NCI-H1092 treated with DMSO at 0.1 percent for 48 hours (cell line): ENCODE measurements at regions not wholly inside any gene's neighbourhood (a gene's known extent, or its start where the extent isn't known, plus 50 kb on each side); places are given as distances from the start of the nearest gene placed in this dataset.

Experiments used
- DNase-seq: peaks from one replicate; lab custom pipeline; 2025; lab: John Stamatoyannopoulos, UW

DNA sequence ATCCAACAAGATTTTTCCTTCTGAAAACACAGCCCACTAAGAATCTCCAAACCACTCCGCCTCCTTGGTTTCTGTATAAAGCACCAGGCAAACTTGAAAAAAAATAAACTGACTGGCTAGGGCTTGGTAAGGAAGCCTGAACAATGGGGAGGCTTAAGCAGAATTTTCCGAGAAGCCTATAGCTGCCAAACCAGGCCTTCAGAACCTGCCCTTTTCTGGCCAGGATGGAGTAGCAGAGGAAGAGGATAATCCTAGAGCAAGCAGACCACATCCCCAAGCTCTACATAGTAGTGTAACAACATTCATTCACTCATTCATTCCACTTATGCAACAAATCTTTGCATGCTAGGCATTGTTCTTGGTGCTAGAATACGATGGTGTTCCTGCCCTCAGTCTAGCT lies 529.6 kb upstream of the ZEB2 start:
- DNase-seq = no peak

DNA sequence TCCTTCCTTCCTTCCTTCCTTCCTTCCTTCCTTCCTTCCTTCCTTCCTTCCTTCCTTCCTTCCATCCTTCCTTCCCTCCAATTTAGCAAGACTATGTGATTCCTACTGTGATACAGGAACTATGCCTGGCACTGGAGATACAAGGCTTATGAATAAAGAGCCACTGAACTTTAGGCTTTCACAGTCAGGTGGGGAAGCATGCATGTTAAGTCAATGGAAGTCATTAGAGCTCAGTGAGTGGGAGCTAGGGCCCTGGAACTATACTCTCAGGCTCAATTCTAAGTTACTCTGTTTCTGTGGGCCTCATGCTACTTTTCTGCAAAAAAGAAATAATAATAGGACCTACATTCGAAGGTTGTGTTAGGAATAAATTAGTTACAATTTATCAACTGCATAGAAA lies 527.6 kb upstream of the ZEB2 start:
- DNase-seq = no peak

DNA sequence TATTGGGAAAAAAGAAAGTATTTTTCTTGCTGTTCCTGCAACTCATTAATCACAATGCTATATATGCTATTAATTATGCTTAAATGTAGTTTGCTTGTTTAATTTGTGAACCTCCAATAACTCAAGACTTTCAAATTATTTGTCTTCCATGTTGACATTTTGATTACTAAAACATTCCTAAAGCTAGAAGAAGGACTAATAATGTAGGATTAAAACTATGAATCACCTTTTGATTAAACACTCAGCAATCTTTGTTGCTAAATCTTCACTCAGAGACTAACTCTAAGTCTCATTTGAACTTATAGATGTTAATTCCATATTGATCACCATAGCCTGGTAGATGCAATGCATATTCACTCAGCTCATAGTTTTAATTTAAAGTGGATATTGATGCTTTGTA lies 524.6 kb upstream of the ZEB2 start:
- DNase-seq = no peak

DNA sequence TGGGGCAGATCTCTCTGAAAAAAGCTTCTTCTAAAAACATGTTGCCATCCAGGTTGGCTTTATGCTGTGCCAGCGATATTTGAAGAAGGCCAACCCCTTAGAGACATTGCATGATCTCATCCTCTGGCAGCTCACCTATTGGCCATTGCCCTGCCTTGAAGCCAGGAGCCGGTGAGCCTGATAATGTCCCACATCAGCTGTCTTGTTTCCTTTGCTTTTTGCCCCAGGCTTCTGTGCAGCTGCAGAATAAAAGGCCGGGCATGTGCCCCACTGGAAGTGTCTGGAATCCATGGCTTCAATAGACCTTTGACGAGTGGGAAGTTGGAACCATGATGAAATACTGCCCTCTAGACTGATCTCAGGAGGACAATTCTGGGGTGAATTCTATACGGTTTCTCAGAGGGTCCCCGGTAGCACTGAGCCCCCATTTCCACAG lies 523.5 kb upstream of the ZEB2 start:
- DNase-seq = no peak

DNA sequence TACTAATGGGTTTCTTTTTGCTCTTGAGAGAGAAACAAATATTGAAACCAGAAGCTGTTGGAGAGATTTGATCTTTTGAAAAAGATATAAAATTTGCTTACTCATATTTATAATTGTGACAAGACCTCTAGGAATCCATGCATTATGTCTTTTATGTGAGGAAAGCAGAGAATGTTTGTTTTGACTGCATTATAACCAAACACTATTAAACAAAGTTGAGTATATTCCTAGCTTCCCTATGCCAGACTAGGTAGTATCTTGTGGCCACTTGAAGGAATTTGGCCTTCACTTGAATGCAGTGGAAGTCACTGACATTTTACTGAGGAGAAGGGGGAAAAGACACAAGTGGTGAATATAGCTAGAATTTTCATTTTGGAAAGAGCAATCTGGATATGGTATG lies 521.8 kb upstream of the ZEB2 start:
- no peak for DNase-seq

DNA sequence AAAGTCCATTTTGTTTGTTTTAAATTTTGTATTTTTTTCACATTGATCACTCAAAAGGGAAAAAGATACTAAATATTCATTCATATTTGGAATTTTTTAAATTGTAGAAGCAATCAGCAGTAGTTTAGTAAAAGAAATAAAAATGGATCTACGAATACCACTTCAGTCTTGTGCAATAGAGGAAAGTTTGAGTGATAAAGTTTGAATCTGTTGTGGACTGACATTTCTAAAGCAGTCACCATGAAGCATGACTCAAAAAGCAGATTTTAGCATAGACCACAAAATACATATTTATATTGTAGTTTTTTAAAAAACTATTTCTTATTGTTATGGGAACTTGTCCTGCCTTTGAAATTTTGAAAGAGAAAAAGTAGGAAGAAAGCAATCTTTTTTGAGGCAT lies 520.5 kb upstream of the ZEB2 start:
- no peak for DNase-seq

DNA sequence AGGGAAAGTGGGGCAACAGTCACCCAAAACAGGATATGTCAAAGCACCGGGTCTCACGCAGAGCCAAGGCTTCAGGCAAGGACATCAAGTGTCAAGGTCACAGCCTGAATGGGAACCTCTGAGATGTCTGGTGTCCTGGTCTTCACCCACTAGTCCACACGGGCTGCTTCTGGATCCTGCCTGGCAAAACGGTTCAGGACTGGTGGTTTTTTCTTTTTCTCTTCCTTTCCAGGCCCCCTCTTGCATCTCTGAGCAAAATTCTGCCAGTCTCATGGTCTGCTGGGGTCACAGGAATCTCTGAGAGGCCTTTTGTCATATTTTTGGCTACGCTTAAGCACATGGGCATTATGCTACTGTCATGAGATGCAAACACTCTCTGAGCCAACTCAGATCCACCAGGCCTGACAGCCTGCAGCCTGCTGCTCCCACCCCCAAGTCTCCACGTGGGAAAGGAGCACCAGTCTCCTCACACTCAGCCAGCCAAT lies 518.2 kb upstream of the ZEB2 start:
- no peak for DNase-seq

DNA sequence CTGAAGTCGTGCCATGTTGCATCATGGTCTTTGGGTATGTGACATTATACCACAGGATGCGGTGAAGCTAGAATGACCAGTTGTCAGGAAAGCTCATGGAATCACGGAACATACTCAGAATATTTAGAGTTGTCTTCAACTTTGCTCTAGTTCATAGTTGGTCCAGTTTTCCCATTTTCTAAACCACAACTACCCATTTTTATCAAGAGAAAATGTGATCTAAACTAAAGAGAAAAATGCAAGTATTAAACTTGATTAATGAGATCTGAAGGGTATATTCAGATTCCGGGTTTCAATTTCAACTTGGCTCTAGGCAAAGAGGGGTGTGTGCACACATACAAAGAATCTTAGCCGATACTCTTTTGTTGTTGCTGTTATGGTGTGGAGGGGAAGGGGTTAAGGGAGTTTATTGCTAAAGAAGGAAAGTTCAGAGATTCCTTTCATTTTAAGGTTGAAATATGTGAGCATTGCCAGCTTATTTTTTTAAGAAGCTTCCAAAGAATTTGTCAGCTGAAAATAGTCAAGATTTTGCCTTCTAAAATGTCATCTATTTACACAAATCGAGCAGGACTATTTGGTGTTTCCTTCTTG lies 516.6 kb upstream of the ZEB2 start:
- no peak for DNase-seq

DNA sequence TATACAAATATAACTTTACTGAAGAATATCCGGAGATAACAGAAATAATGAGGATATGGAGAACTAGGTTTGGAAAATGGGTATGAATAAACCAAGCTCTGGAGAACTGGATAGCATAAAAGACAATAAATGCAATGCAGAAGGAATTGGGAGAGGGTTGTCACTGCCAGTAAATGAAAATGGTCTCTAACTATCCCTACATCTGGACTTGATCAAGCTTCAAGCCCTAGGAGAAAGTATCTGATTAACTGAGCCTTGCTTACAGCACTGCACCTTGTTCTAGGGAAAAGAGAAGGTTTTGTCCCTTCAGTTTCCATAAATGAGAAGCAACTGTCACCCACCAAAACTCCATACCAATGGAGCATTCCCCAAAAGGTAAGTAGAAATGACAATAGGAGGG lies 514.6 kb upstream of the ZEB2 start:
- no peak for DNase-seq

DNA sequence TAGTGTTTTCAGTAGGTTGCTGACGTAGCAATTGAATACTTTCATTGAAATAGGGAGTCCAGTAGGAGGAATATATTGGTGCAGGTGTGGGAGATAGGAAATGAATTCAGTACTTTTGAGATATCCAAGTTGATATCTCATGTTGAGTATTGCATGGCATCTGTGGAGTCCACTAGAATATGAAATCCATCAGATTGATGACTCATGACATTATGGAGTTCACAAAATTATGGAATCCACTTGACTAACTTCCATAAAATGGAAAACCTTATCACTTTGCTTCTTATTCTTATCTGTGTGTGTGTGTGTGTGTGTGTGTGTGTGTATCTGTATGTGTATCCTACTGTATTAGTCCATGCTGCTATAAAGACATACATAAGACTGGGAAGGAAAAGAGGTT lies 513.5 kb upstream of the ZEB2 start:
- DNase-seq = no peak

DNA sequence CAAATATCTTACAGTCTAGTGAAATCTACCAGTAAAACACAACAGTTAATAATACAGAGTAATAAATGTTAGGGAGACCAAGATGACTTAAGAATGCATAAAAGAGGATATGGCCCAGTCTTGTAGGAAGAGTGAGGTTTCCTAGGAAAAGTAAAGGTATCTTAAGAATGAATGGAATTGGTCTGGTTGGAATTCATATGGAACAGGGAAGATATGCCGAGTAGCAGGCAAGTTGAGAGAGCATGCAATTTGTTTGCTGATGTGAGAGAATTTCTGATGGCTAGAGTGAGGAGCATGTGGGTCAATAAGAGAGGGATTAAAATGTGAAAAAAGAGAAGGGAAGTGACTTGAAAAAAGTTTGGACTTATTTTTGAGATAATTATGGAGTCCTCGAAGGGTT lies 512.9 kb upstream of the ZEB2 start:
- no peak for DNase-seq

DNA sequence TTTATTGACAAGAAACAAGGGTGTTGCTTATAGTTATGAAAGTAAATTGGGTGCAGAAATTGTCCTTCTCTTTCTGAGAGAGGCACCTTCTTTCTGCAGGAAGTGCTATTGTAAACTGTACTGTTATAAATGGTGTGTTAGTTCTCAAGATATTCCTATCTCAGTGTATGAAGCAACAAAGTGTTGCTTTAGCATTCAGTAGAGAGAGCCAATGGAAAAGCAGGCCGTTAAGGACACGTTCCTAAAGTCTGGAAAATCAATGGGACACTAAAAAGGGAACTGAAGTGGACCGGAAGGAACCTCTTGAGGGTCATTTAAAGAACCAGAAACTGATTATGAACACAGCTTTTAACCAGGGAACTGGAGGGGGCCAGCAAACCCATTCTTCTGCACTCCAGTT lies 510.0 kb upstream of the ZEB2 start:
- no peak for DNase-seq

DNA sequence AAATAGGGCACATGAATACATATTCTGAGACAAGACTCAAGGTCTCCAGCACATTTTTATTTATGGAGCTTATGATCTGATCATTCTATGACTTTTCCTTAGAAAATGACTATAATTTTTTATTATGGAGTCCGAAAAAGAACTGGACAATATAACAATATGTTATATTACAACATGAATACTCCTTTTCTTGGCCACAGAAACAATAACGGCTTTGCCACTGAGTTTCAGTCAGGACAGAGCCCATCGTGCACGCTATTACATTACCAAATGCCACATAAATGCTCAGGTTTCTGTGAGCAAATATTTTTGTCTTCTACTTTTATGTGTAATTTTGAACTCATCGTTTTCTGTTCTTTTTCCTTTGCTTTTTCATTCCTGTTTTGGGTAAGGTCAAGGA lies 509.2 kb upstream of the ZEB2 start:
- no peak for DNase-seq

DNA sequence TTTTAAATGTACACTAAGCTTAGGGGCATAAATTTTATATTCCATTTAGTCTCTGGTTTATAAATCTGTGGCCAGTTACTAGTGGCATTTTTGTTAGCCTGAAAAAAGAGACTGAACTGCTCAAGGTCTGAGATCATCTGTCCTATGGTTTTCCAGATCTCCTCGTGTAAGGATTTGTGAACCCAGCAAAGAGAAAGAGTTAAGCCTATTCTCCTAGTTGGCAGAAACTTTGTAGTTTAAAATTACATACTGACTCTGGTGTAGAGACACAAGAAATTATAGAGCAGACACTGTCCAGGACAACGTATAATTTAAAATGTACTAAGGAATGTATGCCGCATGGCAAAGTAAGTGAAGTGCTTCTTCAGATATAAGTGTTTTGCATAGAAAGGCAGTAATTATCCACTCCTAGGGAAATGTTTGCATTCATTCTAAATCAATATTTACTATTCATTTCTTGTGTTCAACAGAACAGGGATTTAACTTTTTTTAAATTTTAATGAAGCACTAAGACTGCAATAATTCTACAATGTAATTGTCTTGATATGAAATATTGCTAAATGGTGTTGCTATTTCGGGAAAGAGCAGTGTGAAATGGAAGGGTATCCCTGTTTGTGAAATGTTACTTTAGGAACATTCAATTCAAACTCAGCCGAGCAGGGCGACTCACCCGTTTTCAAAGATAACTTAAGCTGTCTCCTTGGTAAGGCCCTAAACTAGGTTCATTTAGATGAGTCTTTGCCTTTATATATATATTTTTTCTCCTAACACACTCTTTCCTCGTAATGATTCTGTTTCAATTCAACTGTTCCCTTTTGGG lies 508.4 kb upstream of the ZEB2 start:
- DNase-seq = no peak

DNA sequence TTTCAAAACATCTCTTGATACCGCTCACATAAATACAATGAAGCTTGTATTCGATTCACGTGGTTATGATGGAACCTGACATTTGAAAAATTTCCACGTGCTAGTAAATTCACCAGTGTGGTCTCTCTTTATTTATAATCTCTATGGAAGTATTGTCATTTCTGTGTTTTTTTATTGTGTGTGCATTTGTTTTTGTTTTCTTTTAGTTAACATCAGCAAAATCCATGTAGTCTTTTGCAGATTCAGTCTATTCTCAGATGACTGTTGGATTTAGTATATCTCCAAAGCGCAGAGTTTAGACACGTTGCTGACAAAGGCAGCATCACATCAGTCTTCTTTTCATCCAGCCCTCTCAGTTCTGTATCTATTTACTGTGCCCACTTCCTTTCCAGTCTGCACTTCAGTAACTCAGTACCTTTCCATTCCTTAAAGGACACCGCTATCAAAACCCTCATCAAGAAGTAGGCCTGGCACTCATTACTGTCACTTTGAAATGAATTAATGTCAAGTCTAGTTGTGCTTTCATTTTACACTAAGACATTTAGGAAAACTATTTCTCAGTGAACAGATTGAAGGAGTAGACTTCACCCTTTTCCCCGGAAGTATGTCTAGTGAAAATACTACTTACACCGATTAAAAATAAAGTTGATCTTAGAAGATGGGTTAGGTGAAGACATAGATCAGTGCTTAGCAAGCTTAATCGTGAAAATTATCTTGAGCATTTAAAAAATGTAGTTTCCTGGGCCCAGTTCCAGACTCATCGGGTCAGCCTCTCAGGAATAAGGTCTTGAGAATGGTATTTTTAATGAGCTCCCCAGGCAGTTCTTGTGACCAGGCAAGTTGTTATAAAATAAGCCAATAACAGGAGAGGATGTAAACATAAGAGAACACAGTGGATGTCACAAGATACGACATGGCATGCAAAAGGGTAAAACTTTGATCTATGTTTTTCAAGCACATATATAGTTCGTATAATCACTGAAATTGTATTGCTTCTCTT lies 506.8 kb upstream of the ZEB2 start:
- no peak for DNase-seq

DNA sequence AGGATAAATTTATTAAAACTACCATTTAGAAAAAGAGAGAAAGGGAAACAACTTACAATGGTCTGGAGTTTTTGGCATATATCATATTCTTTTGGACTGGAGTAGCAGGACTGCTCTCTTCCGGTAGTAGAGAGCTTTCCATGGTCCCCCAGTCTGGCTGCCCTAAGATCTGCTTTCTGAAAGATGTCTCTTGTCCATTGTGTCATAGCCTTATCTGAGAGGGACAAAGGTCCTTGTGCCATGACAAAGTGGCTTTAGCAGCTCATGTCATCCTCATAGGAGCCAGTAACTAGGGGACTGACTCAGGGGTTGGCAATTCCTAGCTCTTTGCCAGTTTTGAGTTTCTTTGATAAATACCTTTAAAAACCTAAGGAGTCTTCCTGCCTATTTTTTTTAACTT lies 505.5 kb upstream of the ZEB2 start:
- DNase-seq = no peak

DNA sequence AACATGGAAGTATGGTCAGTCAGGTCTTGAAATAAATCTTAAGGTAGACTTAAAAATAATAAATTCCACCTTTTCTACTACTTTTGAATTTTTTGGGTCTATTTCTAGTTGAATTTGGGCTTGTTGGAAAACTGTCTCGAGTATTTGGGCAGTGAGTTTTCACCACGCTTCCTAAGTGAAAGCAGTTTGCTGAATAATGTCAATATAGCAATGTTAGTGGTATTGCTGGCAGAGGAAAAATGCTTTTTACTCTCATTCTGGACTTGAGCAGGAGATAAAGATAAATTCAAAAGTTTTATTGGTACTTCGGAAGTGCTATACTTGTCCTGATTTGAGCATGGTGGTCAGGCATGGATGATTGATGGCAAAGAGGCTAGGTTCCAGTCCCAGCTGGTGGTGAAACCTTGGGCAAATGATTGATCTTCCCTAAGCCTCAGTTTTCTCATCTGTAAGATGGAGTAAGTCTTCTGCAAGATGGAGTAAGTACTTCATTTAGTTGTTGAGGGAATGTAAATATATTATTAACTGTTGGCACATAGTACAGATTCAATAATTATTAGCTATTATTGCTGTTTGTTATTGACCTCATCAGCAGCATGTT lies 503.5 kb upstream of the ZEB2 start:
- no peak for DNase-seq

DNA sequence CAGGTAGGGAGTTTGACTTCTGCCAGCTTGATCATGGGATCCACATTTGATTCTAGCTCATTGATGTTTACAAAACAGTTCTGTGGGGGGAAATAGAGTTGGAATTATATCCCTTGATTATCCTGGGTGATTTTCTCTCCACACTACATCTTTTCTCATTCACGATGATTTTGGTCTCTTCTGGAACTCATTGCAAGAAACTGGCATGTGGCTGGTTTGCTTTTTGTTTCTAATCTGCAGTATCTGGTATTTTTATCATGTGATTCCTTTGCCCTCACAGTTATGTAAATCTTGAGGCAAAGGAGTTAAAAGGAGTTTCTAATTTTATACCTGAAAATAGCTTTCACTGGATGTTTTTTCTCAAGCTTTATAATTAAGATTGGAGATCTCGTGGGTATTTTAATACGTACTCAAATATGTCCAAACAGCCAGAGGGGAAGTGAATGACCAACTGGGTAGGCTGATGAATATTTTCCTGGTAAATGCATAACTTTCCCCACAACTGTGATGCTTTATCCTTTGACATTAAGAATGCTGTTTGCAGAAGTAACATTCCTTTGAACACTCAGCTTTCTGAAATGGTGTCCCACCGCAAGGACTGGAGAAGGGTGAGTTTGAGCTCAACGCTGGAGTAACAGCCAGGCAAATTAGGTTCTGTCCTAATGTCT lies 502.9 kb upstream of the ZEB2 start:
- no peak for DNase-seq

DNA sequence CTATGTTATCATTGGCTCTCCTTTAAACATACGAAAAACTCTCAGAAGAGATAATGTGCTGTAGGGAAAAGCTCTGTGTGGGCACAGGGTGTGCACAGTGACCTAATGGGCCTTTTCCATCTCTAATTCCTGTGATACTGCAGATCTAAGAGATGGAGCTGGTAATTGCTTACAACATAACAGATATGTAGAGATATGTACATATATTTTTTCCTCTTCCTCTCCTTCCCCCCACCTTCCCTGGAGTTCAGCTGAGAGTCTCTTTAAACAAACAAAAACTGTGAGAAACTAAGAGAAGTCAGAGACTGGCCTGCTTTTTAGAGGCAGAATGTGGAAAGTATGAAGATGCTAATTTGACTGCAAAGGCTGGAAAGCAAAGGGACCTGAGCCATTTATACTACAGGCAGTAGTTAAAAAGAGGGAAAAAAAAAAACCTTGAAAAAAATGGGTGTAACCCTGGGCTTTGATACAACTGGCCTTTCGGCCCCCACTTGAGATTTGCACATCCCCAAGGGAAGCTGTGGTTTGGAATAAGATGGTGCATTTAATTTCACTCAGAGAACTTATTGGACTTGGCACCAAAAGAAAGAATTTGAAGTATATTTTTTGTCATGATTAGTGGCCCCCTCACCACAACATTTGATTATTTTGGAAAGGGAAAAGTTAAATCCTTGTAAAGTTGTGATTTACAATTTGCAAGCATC lies 502.2 kb upstream of the ZEB2 start:
- no peak for DNase-seq

DNA sequence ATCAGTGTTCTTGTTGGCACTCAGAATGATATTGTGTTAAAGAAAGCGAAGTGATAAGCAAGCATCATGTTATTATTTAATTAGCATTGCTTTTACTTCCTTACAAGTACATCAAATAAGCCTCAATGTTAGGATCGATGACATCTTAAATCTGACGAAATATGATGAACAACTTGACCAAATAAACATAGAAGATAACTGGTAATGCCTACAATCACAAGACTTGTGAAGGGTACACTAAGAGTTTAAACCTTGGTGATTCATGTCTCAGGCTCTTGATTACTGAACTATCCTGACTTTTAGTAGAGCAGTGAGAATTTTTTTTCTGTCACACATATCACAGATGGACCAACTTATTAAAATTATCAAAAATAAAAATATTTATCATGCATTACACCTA lies 500.8 kb upstream of the ZEB2 start:
- no peak for DNase-seq

DNA sequence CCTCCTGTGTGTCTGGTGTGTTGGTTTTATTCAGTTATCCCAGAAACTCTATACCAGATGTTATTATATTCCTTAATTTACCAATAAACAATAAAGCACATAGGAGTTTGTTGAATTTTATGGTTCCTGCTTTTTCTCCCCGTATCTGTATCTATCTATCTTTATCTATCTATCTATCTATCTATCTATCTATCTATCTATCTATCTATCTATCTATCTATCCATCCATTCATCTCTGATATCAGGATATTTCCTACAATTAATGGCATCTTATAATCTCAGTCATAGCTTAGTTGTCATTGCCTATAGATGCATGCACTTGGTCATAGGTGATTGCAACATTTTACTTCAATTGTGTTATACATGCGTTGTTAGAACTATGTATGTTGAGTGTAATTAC lies 500.2 kb upstream of the ZEB2 start:
- DNase-seq = no peak
